CD4-positive, CD25-positive, alpha-beta regulatory T cell (primary cell): ENCODE measurements at regions not wholly inside any gene's neighbourhood (a gene's known extent, or its start where the extent isn't known, plus 50 kb on each side); places are given as distances from the start of the nearest gene placed in this dataset.

ENCODE experiments used
- ATAC-seq, 2 donors: fragments of 150-1000 bp; cut with Tn5 transposase; one replicate each; pipeline ENCODE4 v1.10.0; 2021; ENCODE audit warnings: low read depth in 2 of 2, moderate number of reproducible peaks in 2 of 2, moderate library complexity in 1 of 2
- DNase-seq, 3 donors: peaks; one replicate each; pipeline versions ENCODE4 v3.0.0 to v3.0.0-alpha.2; 2012 to 2022; ENCODE audit warnings: mixed read lengths in 1 of 3
- H3K27ac ChIP-seq: one replicate; pipeline ENCODE4 v1.7.0; 2013; ENCODE audit warnings: mild to moderate bottlenecking, low read length; ENCODE audit not compliant: insufficient read depth, poor library complexity, severe bottlenecking
- H3K27me3 ChIP-seq: one replicate; pipeline ENCODE4 v1.7.0; 2013; ENCODE audit warnings: low read length; ENCODE audit not compliant: control insufficient read depth, insufficient read depth
- H3K36me3 ChIP-seq: one replicate; pipeline ENCODE4 v1.7.0; 2013; ENCODE audit warnings: mild to moderate bottlenecking, low read length, moderate library complexity; ENCODE audit not compliant: control insufficient read depth, insufficient read depth
- H3K4me1 ChIP-seq: 2 replicates; pipeline ENCODE4 v1.7.0; 2013; ENCODE audit warnings: mild to moderate bottlenecking, low read length; ENCODE audit not compliant: insufficient read depth, control insufficient read depth, poor library complexity, severe bottlenecking
- H3K4me3 ChIP-seq: one replicate; pipeline ENCODE4 v1.7.0; 2013; ENCODE audit warnings: low read depth, mild to moderate bottlenecking, low read length, moderate library complexity
- H3K9me3 ChIP-seq, 2 experiments: 1 replicate in 1 of 2; 2 replicates in 1 of 2; pipeline ENCODE4 v1.7.0; 2013; ENCODE audit warnings: low read length in 2 of 2, mild to moderate bottlenecking in 1 of 2, moderate library complexity in 1 of 2; ENCODE audit not compliant: control insufficient read depth in 2 of 2
- H3K27ac Mint-ChIP-seq, 3 donors: one replicate each; pipeline ENCODE4 v1.8.0; 2020 to 2022; ENCODE audit warnings: mild to moderate bottlenecking in 3 of 3, mixed read lengths in 3 of 3, moderate library complexity in 2 of 3
- H3K27me3 Mint-ChIP-seq: one replicate; pipeline ENCODE4 v1.8.0; 2022; ENCODE audit warnings: mild to moderate bottlenecking, mixed read lengths
- H3K36me3 Mint-ChIP-seq: one replicate; pipeline ENCODE4 v1.8.0; 2020; ENCODE audit warnings: mixed read lengths
- H3K4me1 Mint-ChIP-seq, 4 donors: one replicate each; pipeline ENCODE4 v1.8.0; 2020 to 2022; ENCODE audit warnings: mixed read lengths in 4 of 4, mild to moderate bottlenecking in 1 of 4
- H3K4me3 Mint-ChIP-seq, 4 donors: one replicate each; pipeline ENCODE4 v1.8.0; 2020 to 2022; ENCODE audit warnings: mild to moderate bottlenecking in 4 of 4, mixed read lengths in 4 of 4, moderate library complexity in 3 of 4
- H3K9me3 Mint-ChIP-seq, 7 donors: one replicate each; pipeline ENCODE4 v1.8.0; 2020 to 2022; ENCODE audit warnings: mixed read lengths in 7 of 7, mild to moderate bottlenecking in 3 of 7, moderate library complexity in 2 of 7

DNA sequence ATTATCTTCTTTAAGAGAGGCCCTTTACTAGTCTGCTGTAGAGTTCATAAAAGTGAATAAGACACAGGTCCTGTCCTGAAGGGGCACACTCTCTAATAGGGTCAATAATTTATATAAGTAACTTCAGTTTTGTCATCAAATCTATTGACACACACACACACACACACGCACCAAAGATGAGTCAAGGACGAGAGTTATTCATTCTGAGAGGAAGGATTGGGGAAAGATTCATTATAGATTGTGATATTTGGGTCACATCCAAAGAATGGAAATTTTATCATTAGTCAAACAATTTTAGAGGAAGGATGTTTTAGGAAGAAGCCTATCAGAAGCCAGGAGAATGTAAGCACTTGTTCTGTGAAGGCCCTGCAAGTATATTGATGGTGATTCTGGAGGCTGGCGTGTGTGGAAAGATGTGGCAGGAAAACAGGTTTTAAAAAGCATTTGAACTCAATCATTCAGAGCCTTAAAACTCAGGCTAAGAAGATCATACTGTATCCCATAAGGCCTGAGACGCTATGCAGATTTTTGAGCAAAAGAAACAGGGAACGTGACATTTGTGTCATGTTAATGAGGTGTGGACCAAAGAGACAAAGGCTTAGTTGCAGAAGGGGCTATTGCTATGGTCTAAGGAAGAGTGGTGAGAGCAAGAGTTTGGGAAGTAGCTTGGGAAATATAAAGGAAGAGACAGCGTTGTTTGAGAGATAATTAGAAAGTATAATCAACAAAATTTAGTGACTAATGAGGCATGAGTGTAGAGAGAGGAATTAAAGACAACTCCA, 161.4 kb upstream of the PREP start:
- peaks cover 0 to 5% (median 0%) of the 10 kb centered on the region in 7 donors for H3K9me3 Mint-ChIP-seq
- Histone ChIP-seq H3K27ac (no peak overlapping the region), H3K9me3 (no peaks in the 10 kb centered on the region), H3K36me3 (no peaks in the 10 kb centered on the region), H3K4me3 (no peak overlapping the region), H3K27me3 (no peaks in the 10 kb centered on the region), H3K4me1 (peaks cover 5% of the 10 kb centered on the region)
- H3K27ac Mint-ChIP-seq: peak overlapping the region in 1 of 3 donors; percentile 6
- no peak overlapping the region for H3K4me3 Mint-ChIP-seq
- no peaks in the 10 kb centered on the region for H3K36me3 Mint-ChIP-seq
- peaks cover 11% of the 10 kb centered on the region for H3K27me3 Mint-ChIP-seq
- peaks cover 0 to 6% (median 0%) of the 10 kb centered on the region in 4 donors for H3K4me1 Mint-ChIP-seq
- no peak for ATAC-seq
- no peak for DNase-seq

DNA sequence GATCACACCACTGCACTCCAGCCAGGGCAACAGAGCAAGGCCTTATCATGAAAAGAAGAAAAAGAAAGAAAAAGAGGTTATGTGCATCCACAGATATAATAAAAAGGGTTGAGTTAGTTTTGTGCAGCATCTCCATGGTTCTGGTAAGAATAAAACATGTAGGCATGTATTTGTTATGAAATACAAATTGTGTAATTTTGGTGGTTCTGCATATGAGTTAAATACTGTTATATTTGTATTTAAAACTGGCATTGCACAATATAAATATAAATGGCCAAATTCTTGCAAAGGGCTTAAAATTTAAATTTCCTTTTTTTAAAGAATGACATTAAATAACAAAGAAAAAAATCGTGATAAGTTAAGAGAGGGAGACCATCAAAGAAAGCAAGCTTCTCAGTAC, 159.1 kb upstream of the PREP start:
- Histone ChIP-seq H3K4me3 (no peak overlapping the region), H3K9me3 (no peaks in the 10 kb centered on the region), H3K4me1 (peaks cover 5% of the 10 kb centered on the region), H3K27me3 (no peaks in the 10 kb centered on the region), H3K36me3 (no peaks in the 10 kb centered on the region), H3K27ac (no peak overlapping the region)
- no peak overlapping the region for H3K27ac Mint-ChIP-seq
- H3K36me3 Mint-ChIP-seq: no peaks in the 10 kb centered on the region
- H3K27me3 Mint-ChIP-seq: peaks cover 5% of the 10 kb centered on the region
- peaks cover 0 to 12% (median 2%) of the 10 kb centered on the region in 4 donors for H3K4me1 Mint-ChIP-seq
- no peak overlapping the region for H3K4me3 Mint-ChIP-seq
- ATAC-seq (no peak), DNase-seq (no peak)
- H3K9me3 Mint-ChIP-seq: peaks cover 0 to 5% (median 0%) of the 10 kb centered on the region in 7 donors

DNA sequence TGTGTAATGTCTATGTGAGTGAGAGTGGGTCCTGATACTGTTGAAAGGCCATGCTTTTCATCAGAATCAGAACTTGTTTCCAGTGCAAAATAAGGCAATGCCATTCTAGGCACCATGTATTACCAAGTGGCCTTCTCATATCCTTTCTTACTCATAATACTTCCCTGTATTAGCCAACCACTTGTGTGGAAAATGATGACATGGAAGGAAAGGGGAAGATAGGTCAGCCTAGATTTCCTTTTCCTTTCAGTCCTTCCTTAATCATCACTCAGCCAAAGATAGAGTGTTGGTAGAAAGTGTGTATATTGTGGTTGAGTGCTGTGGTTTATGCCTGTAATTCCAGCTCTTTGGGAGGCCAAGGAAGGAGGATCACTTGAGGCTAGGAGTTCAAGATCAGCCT, 158.6 kb upstream of the PREP start:
- H3K27ac ChIP-seq: no peak overlapping the region
- ATAC-seq (no peak), DNase-seq (no peak)
- Mint-ChIP-seq H3K36me3 (no peaks in the 10 kb centered on the region), H3K27me3 (peaks cover 5% of the 10 kb centered on the region), H3K4me1 (peaks cover 0 to 12% (median 2%) of the 10 kb centered on the region in 4 donors), H3K9me3 (peaks cover 0 to 5% (median 0%) of the 10 kb centered on the region in 7 donors), H3K4me3 (no peak overlapping the region), H3K27ac (no peak overlapping the region)
- H3K36me3 ChIP-seq: no peaks in the 10 kb centered on the region
- H3K4me3 ChIP-seq: no peak overlapping the region
- H3K4me1 ChIP-seq: peaks cover 5% of the 10 kb centered on the region
- no peaks in the 10 kb centered on the region for H3K9me3 ChIP-seq
- H3K27me3 ChIP-seq: no peaks in the 10 kb centered on the region

DNA sequence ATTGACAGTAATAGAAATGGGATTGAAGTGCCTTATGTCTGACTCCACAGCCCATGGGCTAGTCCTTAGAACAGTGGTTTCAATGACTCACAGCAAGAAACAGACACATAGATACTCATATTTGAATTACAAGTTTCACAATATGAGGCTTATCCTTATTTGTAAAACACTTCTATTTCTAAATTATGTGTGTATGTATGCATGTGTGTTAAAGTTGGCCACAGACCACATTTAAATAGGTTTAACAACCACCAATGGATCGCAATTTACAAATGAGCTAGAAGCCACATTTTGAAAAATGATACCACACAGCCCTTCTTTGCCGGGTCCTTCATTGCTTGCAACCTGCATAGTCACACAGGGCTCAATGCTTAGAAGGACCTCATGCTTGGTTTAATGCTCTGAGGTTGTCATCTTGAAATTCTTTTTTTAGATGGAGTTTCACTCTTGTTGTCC, 157.8 kb upstream of the PREP start:
- Histone ChIP-seq H3K4me1 (peaks cover 5% of the 10 kb centered on the region), H3K27ac (no peak overlapping the region), H3K27me3 (no peaks in the 10 kb centered on the region)

DNA sequence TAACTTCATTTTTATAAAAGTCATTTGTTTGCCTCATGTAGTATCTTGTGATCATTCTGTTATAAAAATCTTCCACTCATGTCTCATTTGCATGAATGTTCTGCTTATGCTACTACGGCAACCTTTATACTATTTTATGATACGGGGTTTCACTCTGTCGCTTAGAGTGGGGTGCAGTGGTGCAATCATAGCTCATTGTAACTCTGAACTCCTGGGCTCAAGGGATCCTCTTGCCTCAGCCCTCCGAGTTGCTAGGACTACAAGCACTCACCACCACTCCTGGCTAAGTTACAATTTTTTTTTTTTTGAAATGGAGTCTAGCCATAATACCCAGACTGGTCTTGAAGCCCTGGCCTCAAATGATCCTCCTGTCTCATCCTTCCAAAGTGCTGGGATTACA, 154.4 kb upstream of the PREP start:
- Mint-ChIP-seq H3K27me3 (no peaks in the 10 kb centered on the region), H3K4me1 (peaks cover 0 to 12% (median 2%) of the 10 kb centered on the region in 4 donors), H3K36me3 (no peaks in the 10 kb centered on the region), H3K27ac (no peak overlapping the region), H3K4me3 (no peak overlapping the region), H3K9me3 (peaks cover 0 to 6% (median 2%) of the 10 kb centered on the region in 7 donors)
- no peak overlapping the region for H3K27ac ChIP-seq
- H3K9me3 ChIP-seq: no peaks in the 10 kb centered on the region
- ATAC-seq (no peak), DNase-seq (no peak)
- no peaks in the 10 kb centered on the region for H3K27me3 ChIP-seq
- H3K4me3 ChIP-seq: no peak overlapping the region
- H3K4me1 ChIP-seq: peaks cover 5% of the 10 kb centered on the region
- no peaks in the 10 kb centered on the region for H3K36me3 ChIP-seq

More for the DNA sequence above, 157.8 kb upstream of the PREP start:
- DNase-seq (peak in 1 of 3 donors; percentile 9), ATAC-seq (no peak)
- Mint-ChIP-seq H3K36me3 (no peaks in the 10 kb centered on the region), H3K4me3 (no peak overlapping the region), H3K27me3 (peaks cover 5% of the 10 kb centered on the region), H3K4me1 (peaks cover 0 to 12% (median 2%) of the 10 kb centered on the region in 4 donors), H3K27ac (no peak overlapping the region), H3K9me3 (peaks cover 0 to 11% (median 2%) of the 10 kb centered on the region in 7 donors)
- Histone ChIP-seq H3K36me3 (no peaks in the 10 kb centered on the region), H3K9me3 (no peaks in the 10 kb centered on the region), H3K4me3 (no peak overlapping the region)

DNA sequence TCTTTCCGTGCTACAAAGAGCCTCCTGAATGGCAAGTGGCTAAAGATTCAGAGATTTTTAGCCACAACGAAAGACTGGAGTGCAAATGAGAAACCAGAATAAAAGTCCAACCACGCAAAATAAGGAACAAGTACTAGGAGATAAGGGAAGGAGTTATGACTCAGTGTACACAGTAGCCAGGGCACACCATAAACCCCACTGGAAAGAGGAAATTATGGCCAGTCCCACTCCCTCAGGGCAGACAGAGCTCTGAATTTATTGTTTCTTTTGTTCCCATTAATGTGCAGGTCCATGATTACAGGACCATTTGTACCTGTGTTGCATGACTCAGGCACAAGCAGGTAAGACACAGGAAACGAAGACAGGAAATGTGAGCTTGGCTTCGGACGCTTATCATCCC, 150.3 kb upstream of the PREP start:
- no peak overlapping the region for H3K4me3 ChIP-seq
- H3K27ac Mint-ChIP-seq: no peak overlapping the region
- peaks cover 6% of the 10 kb centered on the region for H3K27me3 Mint-ChIP-seq
- no peak overlapping the region for H3K4me3 Mint-ChIP-seq
- H3K27ac ChIP-seq: no peak overlapping the region
- ATAC-seq (no peak), DNase-seq (no peak)
- peaks cover 0 to 6% (median 1%) of the 10 kb centered on the region in 7 donors for H3K9me3 Mint-ChIP-seq
- H3K36me3 ChIP-seq: no peaks in the 10 kb centered on the region
- H3K4me1 Mint-ChIP-seq: peaks cover 0 to 2% (median 0%) of the 10 kb centered on the region in 4 donors
- no peaks in the 10 kb centered on the region for H3K9me3 ChIP-seq
- no peaks in the 10 kb centered on the region for H3K27me3 ChIP-seq
- H3K4me1 ChIP-seq: no peaks in the 10 kb centered on the region
- H3K36me3 Mint-ChIP-seq: peaks cover 4% of the 10 kb centered on the region

DNA sequence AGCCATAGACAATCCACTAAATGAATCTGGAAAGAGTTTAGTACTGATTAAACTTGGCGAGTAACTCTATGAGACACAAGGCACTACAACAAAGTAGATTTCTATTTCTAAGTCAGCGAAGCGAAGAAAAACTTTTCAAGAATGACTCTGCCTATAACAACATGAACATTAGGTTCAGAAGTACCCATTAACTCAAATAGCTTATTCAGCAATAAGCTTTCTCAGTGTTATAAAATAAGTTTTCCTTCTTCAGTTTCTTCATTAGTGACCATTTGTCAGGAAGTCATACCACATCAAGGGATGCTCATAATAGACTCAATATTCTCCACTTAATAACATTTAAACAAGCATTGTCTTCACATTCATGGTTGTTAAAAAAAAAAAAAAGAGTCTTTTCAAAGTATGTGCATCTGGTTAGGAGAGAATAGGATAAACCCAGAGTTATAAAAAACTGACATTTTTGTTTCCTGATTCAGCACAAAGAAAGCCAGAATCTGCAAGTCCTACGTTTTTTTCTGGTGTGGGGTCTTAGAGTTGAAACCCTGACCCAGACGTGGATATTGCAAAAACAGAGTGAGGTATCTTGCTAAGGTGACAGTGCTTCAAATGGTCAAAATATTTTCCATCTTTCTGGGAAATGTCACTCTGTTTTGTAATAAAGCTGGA, 148.2 kb upstream of the PREP start:
- Histone ChIP-seq H3K9me3 (no peaks in the 10 kb centered on the region), H3K4me1 (no peaks in the 10 kb centered on the region), H3K27ac (no peak overlapping the region), H3K4me3 (no peak overlapping the region), H3K27me3 (no peaks in the 10 kb centered on the region), H3K36me3 (no peaks in the 10 kb centered on the region)
- no peak for ATAC-seq
- H3K27me3 Mint-ChIP-seq: peaks cover 8% of the 10 kb centered on the region
- DNase-seq: no peak
- H3K4me3 Mint-ChIP-seq: no peak overlapping the region
- H3K36me3 Mint-ChIP-seq: peaks cover 4% of the 10 kb centered on the region
- H3K9me3 Mint-ChIP-seq: peaks cover 0 to 2% (median 0%) of the 10 kb centered on the region in 7 donors
- no peak overlapping the region for H3K27ac Mint-ChIP-seq
- H3K4me1 Mint-ChIP-seq: no peaks in the 10 kb centered on the region
